Thyroid gland (tissue), 4 donors: ENCODE measurements at regions not wholly inside any gene's neighbourhood (a gene's known extent, or its start where the extent isn't known, plus 50 kb on each side); places are given as distances from the start of the nearest gene placed in this dataset.

ENCODE experiments used
- CTCF ChIP-seq, 6 experiments: fragments of 200-600 bp in 3 of 6; fragments of 450-650 bp in 3 of 6; sonication (generic) in 3 of 6; IDR thresholded peaks; one replicate each; pipeline ENCODE4 v1.5.1; 2016 to 2019; ENCODE audit warnings: antibody characterized with exemption in 6 of 6, mild to moderate bottlenecking in 2 of 6, inconsistent platforms in 1 of 6, moderate library complexity in 1 of 6
- POLR2A ChIP-seq, 2 donors: fragments of 450-650 bp; IDR thresholded peaks; one replicate each; pipeline ENCODE4 v1.6.1; 2017; ENCODE audit warnings: antibody characterized with exemption in 2 of 2, mild to moderate bottlenecking in 2 of 2, moderate library complexity in 1 of 2

- no peak for TF ChIP-seq POLR2A (IDR thresholded peaks at IDR 0.05)
- TF ChIP-seq CTCF (IDR thresholded peaks at IDR 0.05), result no peak
Measured at GRCh38 chr12:125586441-125586840, 521.2 kb downstream of the AACS start.
